SU-DHL-6 (cell line): ENCODE measurements at regions not wholly inside any gene's neighbourhood (a gene's known extent, or its start where the extent isn't known, plus 50 kb on each side); places are given as distances from the start of the nearest gene placed in this dataset.

Source experiments
- H2AFZ ChIP-seq: fragments of 200-600 bp; sonication (generic); 2 replicates; pipeline ENCODE4 v1.6.1; 2014; ENCODE audit warnings: low read depth, mild to moderate bottlenecking, moderate library complexity, mixed read lengths, antibody characterized with exemption, low read length; ENCODE audit not compliant: severe bottlenecking
- H3F3A ChIP-seq: fragments of 200-600 bp; shearing (Covaris generic); 2 replicates; pipeline ENCODE4 v1.6.0; 2016; ENCODE audit warnings: antibody characterized with exemption, mild to moderate bottlenecking; ENCODE audit not compliant: insufficient read depth
- H3K27ac ChIP-seq: fragments of 200-600 bp; sonication (generic); 2 replicates; pipeline ENCODE4 v1.5.1; 2016; ENCODE audit warnings: low read depth, mild to moderate bottlenecking, low read length, moderate library complexity, mixed read lengths
- H3K27me3 ChIP-seq: fragments of 200-600 bp; sonication (generic), shearing (Covaris generic); 2 replicates; pipeline ENCODE4 v1.6.0; 2014; ENCODE audit warnings: mild to moderate bottlenecking, low read length
- H3K36me3 ChIP-seq: fragments of 200-600 bp; sonication (generic); 2 replicates; pipeline ENCODE4 v1.6.1; 2014; ENCODE audit warnings: mild to moderate bottlenecking, low read length, mixed read lengths
- H3K4me2 ChIP-seq: fragments of 300-600, 200-600 bp; shearing (Covaris generic), sonication (generic); 2 replicates; pipeline ENCODE4 v1.6.0; 2014; ENCODE audit warnings: low read length, low read depth, mild to moderate bottlenecking; ENCODE audit not compliant: poor library complexity, severe bottlenecking
- H3K4me3 ChIP-seq: fragments of 200-600 bp; sonication (generic); 2 replicates; pipeline ENCODE4 v1.5.1; 2014; ENCODE audit warnings: antibody characterized with exemption, low read length, mild to moderate bottlenecking, mixed read lengths; ENCODE audit not compliant: insufficient read depth, poor library complexity, severe bottlenecking
- H3K79me2 ChIP-seq: fragments of 200-600 bp; sonication (generic); 2 replicates; pipeline ENCODE4 v1.6.1; 2014; ENCODE audit warnings: mild to moderate bottlenecking, low read length, moderate library complexity; ENCODE audit not compliant: insufficient read depth
- H3K9ac ChIP-seq: fragments of 200-600 bp; sonication (generic); 2 replicates; pipeline ENCODE4 v1.7.0; 2014; ENCODE audit warnings: mild to moderate bottlenecking, low read length
- H3K9me2 ChIP-seq: fragments of 200-600 bp; sonication (generic); replicated peaks from 2 replicates; pipeline ENCODE4 v1.6.1; 2014; ENCODE audit warnings: low read length; ENCODE audit not compliant: insufficient read depth
- H3K9me3 ChIP-seq: fragments of 200-600 bp; sonication (generic); 2 replicates; pipeline ENCODE4 v1.6.1; 2014; ENCODE audit warnings: low read length, mixed read lengths; ENCODE audit not compliant: insufficient read depth
- H4K20me1 ChIP-seq: fragments of 200-600 bp; sonication (generic); 2 replicates; pipeline ENCODE4 v1.6.1; 2014; ENCODE audit warnings: low read depth, mild to moderate bottlenecking, antibody characterized with exemption, low read length, moderate library complexity, mixed read lengths
- CTCF ChIP-seq: fragments of 200-600 bp; sonication (generic); IDR thresholded peaks from one replicate; pipeline ENCODE4 v1.5.1; 2017; ENCODE audit warnings: antibody characterized with exemption, mild to moderate bottlenecking, low read length, moderate library complexity; ENCODE audit not compliant: insufficient read depth, poor library complexity, severe bottlenecking
- EZH2phosphoT487 ChIP-seq: fragments of 200-600 bp; sonication (generic), shearing (Covaris generic); conservative IDR thresholded peaks from 2 replicates; pipeline ENCODE4 v1.6.1; 2018; ENCODE audit warnings: mild to moderate bottlenecking, antibody characterized with exemption, low read length, moderate library complexity, mixed read lengths

DNA sequence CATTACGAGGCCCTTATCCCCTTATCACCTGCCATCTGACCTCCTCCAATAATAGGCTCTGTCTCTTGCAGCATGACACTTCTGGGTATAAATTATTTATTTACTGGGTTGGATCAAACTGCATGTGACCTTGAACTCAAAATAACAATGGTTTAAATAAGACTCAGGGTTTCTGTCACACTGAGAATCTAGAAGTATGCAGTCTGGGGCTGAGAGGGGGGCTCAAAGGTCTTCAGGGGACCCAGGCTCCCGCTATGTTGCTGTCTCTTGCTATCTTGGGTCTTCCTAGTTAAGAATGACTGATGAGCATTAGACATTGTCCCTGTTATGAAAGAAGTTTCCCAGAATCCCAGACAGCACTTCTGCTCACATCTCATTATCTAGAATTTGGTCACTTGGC is 133.5 kb downstream of the URB2 start:
- Histone ChIP-seq H3K27me3 (no peaks in the 10 kb centered on the region), H3K36me3 (no peaks in the 10 kb centered on the region), H3K27ac (no peak overlapping the region), H3K79me2 (no peaks in the 10 kb centered on the region), H4K20me1 (no peaks in the 10 kb centered on the region), H3K4me3 (no peak overlapping the region), H2AFZ (no peak overlapping the region), H3F3A (no peaks in the 10 kb centered on the region), H3K9ac (no peak overlapping the region), H3K9me3 (no peaks in the 10 kb centered on the region), H3K4me2 (no peak overlapping the region), H3K9me2 (no peaks in the 10 kb centered on the region)
- TF ChIP-seq CTCF (no peak), EZH2phosphoT487 (no peak)

DNA sequence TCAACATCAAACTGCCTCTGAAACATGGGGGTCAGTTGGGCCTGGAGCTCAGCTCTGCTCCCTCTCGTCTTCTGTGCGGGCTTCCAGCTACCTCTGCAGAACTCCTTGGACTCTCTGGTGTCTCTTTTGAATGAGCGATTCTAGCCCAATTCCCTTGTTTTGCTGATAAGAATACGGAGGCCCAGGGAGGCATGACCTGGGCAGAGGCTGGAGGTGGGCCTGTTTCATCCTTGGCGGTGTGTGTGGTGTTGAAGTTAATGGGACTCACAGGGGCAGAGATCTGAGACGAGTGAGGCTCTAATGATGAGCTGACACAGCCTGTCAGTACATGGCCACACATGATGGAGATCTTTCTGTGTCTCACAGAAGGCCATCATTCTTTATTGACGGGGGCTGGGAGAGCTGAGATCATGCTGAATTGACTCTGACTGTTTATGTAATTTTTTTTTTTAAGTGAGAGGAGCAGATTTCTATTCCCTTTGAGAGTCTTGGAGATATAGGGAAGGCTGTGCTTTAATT is 134.5 kb downstream of the URB2 start:
- Histone ChIP-seq H3K27ac (no peak overlapping the region), H3K4me2 (no peak overlapping the region), H3F3A (no peaks in the 10 kb centered on the region), H3K9ac (no peak overlapping the region), H3K4me3 (no peak overlapping the region), H3K9me3 (no peaks in the 10 kb centered on the region), H3K36me3 (no peaks in the 10 kb centered on the region), H2AFZ (no peak overlapping the region), H3K9me2 (no peaks in the 10 kb centered on the region), H3K79me2 (no peaks in the 10 kb centered on the region), H4K20me1 (no peaks in the 10 kb centered on the region), H3K27me3 (no peaks in the 10 kb centered on the region)
- no peak for TF ChIP-seq CTCF
- TF ChIP-seq EZH2phosphoT487: no peak

DNA sequence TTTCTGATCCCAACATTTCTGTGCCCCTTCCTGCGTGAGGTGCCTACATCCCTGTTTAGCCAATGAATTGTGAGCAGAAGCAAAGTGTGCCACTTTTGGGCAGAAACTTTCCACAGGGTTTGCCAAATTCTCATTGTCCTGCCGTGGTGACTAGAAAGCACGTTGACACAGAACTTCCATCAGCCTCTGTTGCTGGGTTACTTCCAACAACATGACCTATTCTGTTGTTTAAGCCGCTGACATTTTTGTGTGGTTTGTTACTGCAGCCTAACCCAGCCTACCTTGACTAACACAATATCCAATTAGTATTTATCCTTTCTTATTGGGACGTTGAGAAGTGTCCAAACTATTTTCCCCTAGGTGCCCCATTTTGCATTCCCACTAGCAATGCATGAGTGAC is 136.8 kb downstream of the URB2 start:
- Histone ChIP-seq H3K4me2 (no peak overlapping the region), H3K9me3 (no peaks in the 10 kb centered on the region), H3F3A (no peaks in the 10 kb centered on the region), H3K79me2 (no peaks in the 10 kb centered on the region), H4K20me1 (no peaks in the 10 kb centered on the region), H3K36me3 (no peaks in the 10 kb centered on the region), H3K4me3 (no peak overlapping the region), H3K9me2 (no peaks in the 10 kb centered on the region), H3K27me3 (no peaks in the 10 kb centered on the region), H2AFZ (no peak overlapping the region), H3K9ac (no peak overlapping the region), H3K27ac (no peak overlapping the region)
- TF ChIP-seq EZH2phosphoT487: no peak
- TF ChIP-seq CTCF: no peak
